ENCODE measurements at regions not wholly inside any gene's neighbourhood (a gene's known extent, or its start where the extent isn't known, plus 50 kb on each side); places are given as distances from the start of the nearest gene placed in this dataset.
A peak's percentile ranks its signal among the peaks of the same experiment; 100 is the strongest.

- DNase-seq (ENCODE audit: low read depth in 4 of 4, low spot score in 2 of 4), result no peak
Measured at GRCh38 chr20:40591536-40591935, 97.5 kb downstream of the MAFB start.

- no peak for DNase-seq (ENCODE audit: low read depth in 4 of 4, low spot score in 2 of 4)
Measured at GRCh38 chr20:40591119-40591518, 97.9 kb downstream of the MAFB start.

DNA sequence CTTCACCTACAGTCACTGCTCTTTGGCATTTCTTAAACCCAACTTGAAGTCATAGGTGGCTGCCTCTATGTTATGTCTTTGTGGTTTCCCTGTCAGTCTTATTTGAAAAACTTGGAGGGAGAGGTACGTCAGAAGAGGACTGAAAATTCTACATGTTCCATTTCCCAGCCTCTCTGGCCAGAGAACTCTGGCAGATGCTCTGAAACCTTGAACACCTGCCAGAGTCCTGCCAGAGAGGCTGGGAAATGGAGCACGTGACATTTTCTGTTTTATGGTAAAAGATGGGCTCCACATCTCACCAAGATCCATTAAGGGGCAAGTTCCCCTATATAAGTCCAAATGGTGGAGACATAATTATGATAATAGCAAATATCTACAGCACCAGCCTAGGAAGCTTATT is 99.5 kb downstream of the MAFB start:
- DNase-seq (ENCODE audit: low read depth in 4 of 4, low spot score in 2 of 4), result no peak

GRCh38 chr20:40588891-40589290 is 100.1 kb downstream of the MAFB start:
- no peak for DNase-seq (ENCODE audit: low read depth in 4 of 4, low spot score in 2 of 4)

GRCh38 chr20:40587038-40587437 is 102.0 kb downstream of the MAFB start:
- no peak for DNase-seq (ENCODE audit: low read depth in 4 of 4, low spot score in 2 of 4)

DNA sequence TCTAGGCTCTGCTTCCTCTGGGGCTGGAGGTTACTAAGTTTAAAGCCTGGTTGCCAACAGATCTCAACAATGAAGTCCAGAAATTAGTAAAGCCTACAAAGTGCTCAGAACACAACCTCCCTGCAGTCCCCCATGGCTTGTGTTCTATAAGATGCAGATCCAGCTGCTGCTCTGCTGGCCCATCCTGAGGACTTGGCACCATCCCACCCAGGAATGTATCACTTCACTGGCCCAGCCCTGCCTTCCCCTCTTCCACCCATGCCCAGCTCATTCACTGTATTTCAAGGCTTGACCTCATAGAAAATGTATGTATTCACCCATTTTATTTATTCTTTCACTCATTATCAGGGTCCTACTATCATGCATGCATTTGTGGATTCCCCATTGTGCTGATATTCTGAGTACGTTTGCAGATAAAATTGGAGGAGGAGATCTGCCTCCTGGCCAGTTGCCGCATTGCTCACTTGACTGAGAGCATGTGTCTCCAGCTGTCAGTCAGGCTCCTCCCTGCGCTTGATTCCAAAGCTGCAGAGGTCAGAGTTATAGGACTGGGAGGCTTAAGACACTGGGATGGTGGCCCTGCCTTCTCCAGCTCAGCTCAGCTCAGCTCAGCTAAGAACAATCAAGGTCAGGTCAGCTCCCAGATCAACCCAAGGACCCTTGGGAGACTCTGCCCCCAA is 104.8 kb downstream of the MAFB start:
- DNase-seq (ENCODE audit: low read depth in 4 of 4, low spot score in 2 of 4), result peak in 1 of 4 donors; percentile 20

- no peak for DNase-seq (ENCODE audit: low read depth in 4 of 4, low spot score in 2 of 4)
Measured at GRCh38 chr20:40583636-40584035, 105.4 kb downstream of the MAFB start.

GRCh38 chr20:40583205-40583604 is 105.8 kb downstream of the MAFB start:
- DNase-seq (ENCODE audit: low read depth in 4 of 4, low spot score in 2 of 4), result no peak

DNA sequence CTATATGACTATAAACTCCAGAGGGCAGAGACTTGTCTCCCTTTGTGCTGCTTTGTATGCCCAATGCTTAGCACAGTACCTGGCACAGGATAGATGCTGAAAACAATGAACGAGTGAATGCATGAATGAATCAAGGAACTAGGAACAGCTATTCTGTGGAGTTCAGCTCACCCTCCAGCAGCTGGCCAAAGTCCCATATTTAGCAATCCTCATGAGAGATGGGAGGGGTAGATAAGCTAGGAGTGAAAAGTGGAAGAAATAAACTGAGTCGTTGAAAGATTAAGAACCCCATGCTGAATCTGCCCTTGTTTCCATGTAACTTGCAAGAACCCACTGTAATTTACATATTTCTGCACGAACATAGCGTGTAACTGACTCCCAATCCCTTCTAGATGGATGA is 106.5 kb downstream of the MAFB start:
- no peak for DNase-seq (ENCODE audit: low read depth in 4 of 4, low spot score in 2 of 4)

GRCh38 chr20:40579701-40580100 is 109.3 kb downstream of the MAFB start:
- no peak for DNase-seq (ENCODE audit: low read depth in 4 of 4, low spot score in 2 of 4)

DNA sequence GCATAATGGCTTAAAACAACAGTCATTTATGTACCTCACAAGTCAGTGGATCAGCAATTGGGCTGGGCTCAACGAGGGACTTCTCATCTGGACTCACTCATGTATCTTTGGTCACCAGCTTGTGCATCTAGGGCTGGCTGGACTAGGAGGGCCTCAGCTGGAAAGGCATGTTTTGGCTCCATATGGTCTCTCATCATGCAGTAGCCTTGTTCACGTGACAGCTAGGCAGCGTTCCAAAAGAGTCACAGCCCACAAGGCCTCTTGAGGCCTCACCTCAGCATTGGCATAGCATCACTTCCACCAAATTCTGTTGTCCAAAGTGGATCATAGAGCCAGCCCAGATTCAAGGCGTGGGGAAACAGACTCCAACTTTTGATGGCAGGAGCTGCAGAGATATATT is 110.1 kb downstream of the MAFB start:
- DNase-seq (ENCODE audit: low read depth in 4 of 4, low spot score in 2 of 4), result no peak

GRCh38 chr20:40575851-40576250 is 113.2 kb downstream of the MAFB start:
- DNase-seq (ENCODE audit: low read depth in 4 of 4, low spot score in 2 of 4), result no peak

- no peak for DNase-seq (ENCODE audit: low read depth in 4 of 4, low spot score in 2 of 4)
Measured at GRCh38 chr20:40572251-40572650, 116.8 kb downstream of the MAFB start.

GRCh38 chr20:40571639-40572038 is 117.4 kb downstream of the MAFB start:
- DNase-seq (ENCODE audit: low read depth in 4 of 4, low spot score in 2 of 4), result no peak

GRCh38 chr20:40568200-40568599 is 120.8 kb downstream of the MAFB start:
- DNase-seq (ENCODE audit: low read depth in 4 of 4, low spot score in 2 of 4), result no peak

DNA sequence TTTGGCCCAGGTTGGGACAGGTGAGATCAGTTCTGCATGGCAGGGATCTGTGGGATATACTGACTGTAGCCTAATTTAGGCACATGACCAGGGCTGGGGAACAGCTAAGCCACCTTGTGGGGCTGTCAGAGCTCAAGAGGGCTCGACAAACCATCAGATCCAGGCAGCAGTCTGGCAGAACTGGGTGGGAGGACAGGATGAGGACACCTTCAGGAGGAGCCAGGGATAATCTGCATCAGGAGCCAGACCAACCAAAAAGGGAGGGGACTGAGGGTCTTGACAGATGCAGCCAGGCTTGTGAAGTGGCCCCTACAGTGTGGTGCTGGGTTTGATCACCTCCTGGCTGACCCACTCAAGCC is 123.4 kb downstream of the MAFB start:
- no peak for DNase-seq (ENCODE audit: low read depth in 4 of 4, low spot score in 2 of 4)

DNA sequence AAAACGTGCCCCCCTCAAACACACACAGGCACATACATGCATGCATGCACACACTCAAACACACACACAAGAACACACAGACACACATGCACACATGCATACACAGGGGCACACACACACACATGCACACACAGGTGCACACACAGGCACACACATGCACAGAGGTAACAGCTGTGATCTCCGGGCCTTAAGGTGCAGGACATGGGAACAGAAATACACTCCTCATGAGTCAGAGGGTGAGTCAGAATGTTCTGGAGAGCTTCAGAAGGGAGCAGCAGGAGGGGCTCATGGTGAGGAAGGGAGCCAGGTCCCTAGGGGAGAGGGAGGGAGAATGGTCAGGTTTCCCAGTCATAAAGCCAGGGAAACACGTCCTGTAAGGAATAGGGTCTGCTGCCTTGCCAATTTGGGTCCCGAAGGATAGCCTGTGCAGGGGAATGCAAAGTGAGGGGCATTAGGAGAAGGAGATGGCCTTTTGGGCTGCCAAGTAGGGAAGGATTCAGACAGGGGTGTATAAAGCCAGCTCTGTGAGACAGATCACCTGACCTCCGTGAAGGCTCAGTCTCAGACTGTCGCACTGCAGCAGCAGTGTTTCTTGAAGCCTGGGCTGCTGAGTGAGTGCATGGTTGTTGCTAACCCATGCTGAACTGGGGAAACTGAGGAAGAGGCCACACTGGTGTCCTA is 123.9 kb downstream of the MAFB start:
- no peak for DNase-seq (ENCODE audit: low read depth in 4 of 4, low spot score in 2 of 4)

- peak in 1 of 4 donors; percentile 24 for DNase-seq (ENCODE audit: low read depth in 4 of 4, low spot score in 2 of 4)
Measured at GRCh38 chr20:40563296-40563950, 125.6 kb downstream of the MAFB start.

DNA sequence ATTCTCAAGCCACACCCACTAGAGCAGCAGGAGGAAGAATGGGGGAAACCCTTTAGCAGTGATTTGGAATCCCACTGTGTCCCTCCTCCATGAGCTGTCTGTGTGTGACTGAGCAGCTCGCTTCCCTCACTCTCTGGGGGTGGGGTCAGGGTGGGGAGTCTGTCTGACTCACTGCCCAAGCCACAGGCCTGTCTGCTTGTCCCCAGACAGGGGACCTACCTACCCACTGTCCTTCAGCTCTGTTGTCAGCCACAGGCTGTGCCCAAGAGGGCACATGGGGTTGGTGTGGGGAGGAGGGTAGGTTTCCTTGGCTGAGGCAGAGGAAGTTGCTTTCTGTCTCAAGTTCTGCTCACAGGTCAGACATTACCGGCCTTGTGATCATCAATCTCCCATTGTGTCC is 127.0 kb downstream of the MAFB start:
- no peak for DNase-seq (ENCODE audit: low read depth in 4 of 4, low spot score in 2 of 4)

DNA sequence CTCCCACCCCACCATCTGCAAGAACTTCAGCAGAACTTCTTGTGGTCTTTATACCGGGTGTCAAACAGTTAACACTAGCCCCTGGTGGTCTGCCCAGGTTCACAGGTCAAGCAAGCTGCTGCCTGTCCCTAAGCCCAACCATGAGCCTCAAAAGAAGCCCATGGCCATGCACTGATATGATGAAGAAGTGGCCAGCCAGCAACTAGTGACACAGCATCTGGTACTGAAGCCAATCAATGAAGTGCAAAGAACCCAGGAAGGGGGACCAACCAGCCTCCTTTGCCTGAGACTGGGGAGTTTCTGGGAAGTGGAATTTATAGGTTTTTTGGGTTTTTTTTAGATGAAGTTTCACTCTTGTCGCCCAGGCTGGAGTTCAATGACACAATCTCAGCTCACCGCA is 127.8 kb downstream of the MAFB start:
- DNase-seq (ENCODE audit: low read depth in 4 of 4, low spot score in 2 of 4), result no peak

DNA sequence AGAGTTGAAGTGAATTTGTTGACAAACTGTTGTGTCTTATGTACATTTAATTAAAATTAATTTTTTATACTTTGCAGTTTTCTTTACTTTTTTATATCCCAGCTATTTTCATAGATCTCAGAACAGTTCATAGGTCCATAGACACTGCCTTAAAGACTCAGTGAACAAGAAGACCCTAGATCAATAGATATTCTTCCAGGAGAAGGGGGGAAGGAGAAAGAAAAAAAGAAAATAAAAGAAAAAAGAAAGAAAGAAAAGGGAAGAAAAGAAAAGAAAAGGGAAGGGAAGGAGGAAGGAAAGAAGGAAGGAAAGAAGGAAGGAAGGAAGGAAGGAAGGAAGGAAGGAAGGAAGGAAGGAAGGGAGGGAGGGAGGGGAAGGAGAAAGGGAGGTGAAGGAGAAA is 130.8 kb downstream of the MAFB start:
- no peak for DNase-seq (ENCODE audit: low read depth in 4 of 4, low spot score in 2 of 4)

GRCh38 chr20:40551125-40551530 is 137.9 kb downstream of the MAFB start:
- DNase-seq (ENCODE audit: low read depth in 4 of 4, low spot score in 2 of 4), result no peak

Measured in left renal cortex interstitium (tissue), 4 donors.